ENCODE measurements at regions not wholly inside any gene's neighbourhood (a gene's known extent, or its start where the extent isn't known, plus 50 kb on each side); places are given as distances from the start of the nearest gene placed in this dataset.

- TF ChIP-seq CTCF (IDR thresholded peaks at IDR 0.05; ENCODE audit: low read depth, low read length) (no peak), POLR2A (IDR thresholded peaks at IDR 0.05; ENCODE audit: extremely low read depth, insufficient read length) (no peak)
These were observed 130.2 kb upstream of the ATP1B1 start for GRCh38 chr1:168976267-168976666.

Data from NB4 (cell line).